GM12892 (cell line): ENCODE measurements at regions not wholly inside any gene's neighbourhood (a gene's known extent, or its start where the extent isn't known, plus 50 kb on each side); places are given as distances from the start of the nearest gene placed in this dataset.
A peak's percentile ranks its signal among the peaks of the same experiment; 100 is the strongest.

Experiments
- DNase-seq: peaks from one replicate; pipeline ENCODE4 v3.0.0; 2011; ENCODE audit not compliant: insufficient read length
- FAIRE-seq: peaks from 2 replicates; lab custom pipeline; 2011; peaks lifted over from hg19 to GRCh38; lab: Jason Lieb, UNC
- POLR2A ChIP-seq: IDR thresholded peaks from 2 replicates; pipeline ENCODE4 v1.6.1; 2011; ENCODE audit warnings: low read depth, low read length, control low read depth
- POLR2AphosphoS5 ChIP-seq: IDR thresholded peaks from 2 replicates; pipeline ENCODE4 v1.6.1; 2011; ENCODE audit warnings: low read depth, low read length, control low read depth
- TAF1 ChIP-seq: IDR thresholded peaks from 2 replicates; pipeline ENCODE4 v1.6.1; 2011; ENCODE audit warnings: low read depth, mild to moderate bottlenecking, control low read depth, low read length, borderline replicate concordance

GRCh38 chr19:30719999-30720345 is 347.8 kb downstream of the ZNF536 start:
- TF ChIP-seq TAF1 (no peak), POLR2AphosphoS5 (no peak), POLR2A (no peak)
- FAIRE-seq (no peak), DNase-seq (no peak)

GRCh38 chr19:30719189-30719998 is 347.2 kb downstream of the ZNF536 start:
- TF ChIP-seq TAF1 (no peak), POLR2AphosphoS5 (no peak), POLR2A (no peak)
- FAIRE-seq (no peak), DNase-seq (peak; percentile 19)

- no peak for FAIRE-seq
- DNase-seq = no peak
- no peak for TF ChIP-seq POLR2AphosphoS5
- TF ChIP-seq TAF1 = no peak
- TF ChIP-seq POLR2A = no peak
Measured at GRCh38 chr19:30718707-30719106, 346.5 kb downstream of the ZNF536 start.

GRCh38 chr19:30718014-30718413 is 345.8 kb downstream of the ZNF536 start:
- DNase-seq (no peak), FAIRE-seq (no peak)
- no peak for TF ChIP-seq POLR2A
- no peak for TF ChIP-seq POLR2AphosphoS5
- TF ChIP-seq TAF1 = no peak

GRCh38 chr19:30717381-30717780 is 345.2 kb downstream of the ZNF536 start:
- no peak for DNase-seq
- TF ChIP-seq POLR2AphosphoS5 (no peak), TAF1 (no peak), POLR2A (no peak)
- FAIRE-seq = no peak

GRCh38 chr19:30712431-30713337 is 340.5 kb downstream of the ZNF536 start:
- FAIRE-seq (no peak), DNase-seq (no peak)
- TF ChIP-seq POLR2AphosphoS5 (no peak), TAF1 (no peak), POLR2A (no peak)

GRCh38 chr19:30711826-30712225 is 339.6 kb downstream of the ZNF536 start:
- TF ChIP-seq TAF1 = no peak
- TF ChIP-seq POLR2A = no peak
- no peak for TF ChIP-seq POLR2AphosphoS5
- DNase-seq (no peak), FAIRE-seq (no peak)

- no peak for TF ChIP-seq POLR2AphosphoS5
- no peak for TF ChIP-seq POLR2A
- TF ChIP-seq TAF1 = no peak
- FAIRE-seq (no peak), DNase-seq (no peak)
Measured at GRCh38 chr19:30711296-30711695, 339.1 kb downstream of the ZNF536 start.

GRCh38 chr19:30710721-30711120 is 338.5 kb downstream of the ZNF536 start:
- FAIRE-seq = no peak

GRCh38 chr19:30708416-30709178 is 336.4 kb downstream of the ZNF536 start:
- no peak for DNase-seq
- TF ChIP-seq POLR2A (no peak), POLR2AphosphoS5 (no peak), TAF1 (no peak)
- FAIRE-seq = no peak

More at GRCh38 chr19:30710721-30711120, 338.5 kb downstream of the ZNF536 start:
- DNase-seq = no peak
- TF ChIP-seq TAF1 = no peak
- no peak for TF ChIP-seq POLR2A
- no peak for TF ChIP-seq POLR2AphosphoS5

GRCh38 chr19:30704771-30705330 is 332.7 kb downstream of the ZNF536 start:
- no peak for DNase-seq
- FAIRE-seq = no peak
- no peak for TF ChIP-seq POLR2A
- TF ChIP-seq TAF1 = no peak
- no peak for TF ChIP-seq POLR2AphosphoS5

- DNase-seq (no peak), FAIRE-seq (no peak)
- TF ChIP-seq TAF1 = no peak
- TF ChIP-seq POLR2A = no peak
- no peak for TF ChIP-seq POLR2AphosphoS5
Measured at GRCh38 chr19:30703645-30704044, 331.5 kb downstream of the ZNF536 start.
